T47D (cell line): ENCODE measurements at regions not wholly inside any gene's neighbourhood (a gene's known extent, or its start where the extent isn't known, plus 50 kb on each side); places are given as distances from the start of the nearest gene placed in this dataset.

Experiments used
- DNase-seq, 2 experiments: peaks; one replicate each; pipeline versions ENCODE4 v3.0.0 to v3.0.0-alpha.2; 2011 to 2012; ENCODE audit warnings: low read depth in 1 of 2, low spot score in 1 of 2
- JUND ChIP-seq: IDR thresholded peaks from 2 replicates; pipeline ENCODE4 v1.6.1; 2012; ENCODE audit warnings: low read depth
- in situ Hi-C: cut with HindIII; loops from 2 replicates; pipeline ENCODE4 v1.10.0; 2016; ENCODE audit warnings: low sequenced_read_pairs, low pct_unique_long_range_greater_than_20kb

GRCh38 chr9:73665253-73665652, 513.6 kb downstream of the ANXA1 start:
- in situ Hi-C loops: no loop called here
- DNase-seq: no peak
- no peak for TF ChIP-seq JUND

- in situ Hi-C loops: no loop called here
- TF ChIP-seq JUND: no peak
Measured at GRCh38 chr9:73667749-73668148, 516.1 kb downstream of the ANXA1 start.

GRCh38 chr9:73680831-73681230, 529.2 kb downstream of the ANXA1 start:
- no peak for TF ChIP-seq JUND
- in situ Hi-C loops: no loop called here
- no peak for DNase-seq

More at GRCh38 chr9:73667749-73668148, 516.1 kb downstream of the ANXA1 start:
- peak in 1 of 2 experiments; percentile 55 for DNase-seq

- in situ Hi-C loops: no loop called here
- no peak for DNase-seq
Measured at GRCh38 chr9:73682789-73683188, 531.1 kb downstream of the ANXA1 start.

GRCh38 chr9:73683862-73684591, 532.4 kb downstream of the ANXA1 start:
- DNase-seq: peak in 1 of 2 experiments; percentile 79
- no peak for TF ChIP-seq JUND
- in situ Hi-C loops: no loop called here

More at GRCh38 chr9:73682789-73683188, 531.1 kb downstream of the ANXA1 start:
- TF ChIP-seq JUND: no peak

- no peak for DNase-seq
- TF ChIP-seq JUND: no peak
- in situ Hi-C loops: no loop called here
Measured at GRCh38 chr9:73684601-73685000, 532.9 kb downstream of the ANXA1 start.

- in situ Hi-C loops: no loop called here
- no peak for TF ChIP-seq JUND
- no peak for DNase-seq
Measured at GRCh38 chr9:73685786-73686185, 534.1 kb downstream of the ANXA1 start.

- no peak for DNase-seq
- in situ Hi-C loops: no loop called here
- no peak for TF ChIP-seq JUND
Measured at GRCh38 chr9:73689051-73689870, 537.6 kb downstream of the ANXA1 start.

GRCh38 chr9:73701415-73702057, 549.9 kb downstream of the ANXA1 start:
- TF ChIP-seq JUND: no peak
- peak in 1 of 2 experiments; percentile 15 for DNase-seq
- in situ Hi-C loops: no loop called here

GRCh38 chr9:73714294-73714693, 562.6 kb downstream of the ANXA1 start:
- TF ChIP-seq JUND: no peak
- in situ Hi-C loops: no loop called here
- no peak for DNase-seq

- in situ Hi-C loops: no loop called here
- no peak for DNase-seq
- no peak for TF ChIP-seq JUND
Measured at GRCh38 chr9:73715591-73715990, 563.9 kb downstream of the ANXA1 start.

- TF ChIP-seq JUND: no peak
- in situ Hi-C loops: no loop called here
- no peak for DNase-seq
Measured at GRCh38 chr9:73719660-73720059, 568.0 kb downstream of the ANXA1 start.

GRCh38 chr9:73720601-73721000, 568.9 kb downstream of the ANXA1 start:
- in situ Hi-C loops: no loop called here
- no peak for TF ChIP-seq JUND

More at GRCh38 chr9:73720601-73721000, 568.9 kb downstream of the ANXA1 start:
- DNase-seq: no peak
